ENCODE measurements at regions not wholly inside any gene's neighbourhood (a gene's known extent, or its start where the extent isn't known, plus 50 kb on each side); places are given as distances from the start of the nearest gene placed in this dataset.

DNA sequence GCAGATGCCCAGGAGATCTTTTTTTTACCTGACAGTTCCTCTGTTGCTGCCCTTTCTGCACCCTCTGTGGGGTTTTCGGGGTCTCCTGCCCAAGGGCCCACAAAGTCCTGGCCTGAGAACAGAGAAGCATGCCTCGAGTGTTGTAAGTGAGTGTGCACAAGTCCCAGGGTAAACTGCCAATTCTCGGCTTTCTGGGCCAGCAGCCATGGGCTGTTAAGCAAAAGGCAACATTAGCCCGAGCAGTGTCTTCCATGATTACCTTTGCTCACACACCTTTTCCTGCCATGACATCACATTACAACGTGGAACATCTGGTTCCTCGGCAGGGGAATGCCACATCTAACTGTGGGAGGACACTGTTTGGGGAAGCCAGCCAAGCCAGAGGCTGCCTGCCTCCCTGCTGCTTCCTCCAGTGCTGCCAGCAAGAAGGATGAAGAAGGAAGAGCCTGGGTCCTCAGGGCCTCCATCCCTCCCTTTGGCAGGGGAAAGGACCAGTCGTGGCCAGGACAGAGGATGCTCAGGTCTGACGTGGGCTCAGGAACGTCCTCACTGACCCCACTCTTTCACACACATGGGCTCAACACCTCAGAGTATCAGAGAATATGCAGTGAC, 485.9 kb downstream of the OMA1 start:
- no peaks in the 10 kb centered on the region for H3K27me3 ChIP-seq (ENCODE audit: control insufficient read depth in 4 of 4, insufficient read depth in 4 of 4, low read length in 3 of 4)
- H3K27ac ChIP-seq (ENCODE audit: low read depth in 1 of 2, low read length in 2 of 2): no peak overlapping the region
- no peak overlapping the region for H3K9ac ChIP-seq (ENCODE audit: low read depth in 1 of 2, low read length in 2 of 2)
- DNase-seq (ENCODE audit: low spot score): no peak
- no peaks in the 10 kb centered on the region for H3K9me3 ChIP-seq (ENCODE audit: control insufficient read depth in 4 of 4, low read length in 3 of 4)
- H3K36me3 ChIP-seq (ENCODE audit: control insufficient read depth in 4 of 4, insufficient read depth in 3 of 4, low read depth in 1 of 4, low read length in 3 of 4): no peaks in the 10 kb centered on the region
- WGBS: 35% methylated on average over 9 of the region's 9 CpGs
- H3K4me1 ChIP-seq (ENCODE audit: control insufficient read depth in 4 of 4, insufficient read depth in 4 of 4, low read length in 3 of 4): peaks cover 0 to 2% (median 0%) of the 10 kb centered on the region in 4 donors
- TF ChIP-seq FOXA2 (IDR thresholded peaks at IDR 0.05) (peak; percentile 16), TAF1 (conservative IDR thresholded peaks at IDR 0.05) (no peak), YY1 (IDR thresholded peaks at IDR 0.05) (peak; percentile 45), HNF4A (conservative IDR thresholded peaks at IDR 0.05) (peak in 1 of 2 donors; percentile 45), RXRA (IDR thresholded peaks at IDR 0.05) (peak in 1 of 2 donors; percentile 38), CTCF (IDR thresholded peaks at IDR 0.05; ENCODE audit: low read depth, low read length, missing input control) (no peak), RAD21 (IDR thresholded peaks at IDR 0.05) (no peak), JUND (IDR thresholded peaks at IDR 0.05) (peak in 1 of 2 donors; percentile 26), GABPA (IDR thresholded peaks at IDR 0.05 in 1 of 2, conservative IDR thresholded peaks at IDR 0.05 in 1 of 2) (no peak)
- TF ChIP-seq, protein P1, sequence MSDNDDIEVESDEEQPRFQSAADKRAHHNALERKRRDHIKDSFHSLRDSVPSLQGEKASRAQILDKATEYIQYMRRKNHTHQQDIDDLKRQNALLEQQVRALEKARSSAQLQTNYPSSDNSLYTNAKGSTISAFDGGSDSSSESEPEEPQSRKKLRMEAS (IDR thresholded peaks at IDR 0.05): no peak
- no peak overlapping the region for H3K4me3 ChIP-seq (ENCODE audit: low read depth in 1 of 3, low read length in 3 of 3)

DNA sequence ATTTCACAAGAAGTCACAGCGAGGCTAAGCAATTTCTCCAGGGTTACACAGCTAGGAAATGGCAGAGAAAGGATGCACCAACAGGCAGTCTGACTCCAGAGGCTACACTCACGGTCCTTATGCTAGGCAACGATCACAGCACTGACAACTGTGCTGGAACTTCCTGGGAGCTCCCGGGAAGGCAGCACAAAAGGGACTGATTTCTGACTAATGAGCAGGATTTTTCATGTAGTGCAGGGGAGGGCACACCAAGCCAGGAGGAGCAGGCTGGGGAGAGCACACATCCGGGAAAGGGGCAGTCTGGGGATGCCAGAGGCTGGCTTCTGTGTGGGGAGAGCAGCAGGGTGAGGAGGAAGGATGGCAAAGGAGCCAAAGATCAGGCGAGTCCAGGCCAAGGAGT, 486.7 kb downstream of the OMA1 start:
- Histone ChIP-seq H3K4me1 (ENCODE audit: control insufficient read depth in 4 of 4, insufficient read depth in 4 of 4, low read length in 3 of 4) (peaks cover 0 to 2% (median 0%) of the 10 kb centered on the region in 4 donors), H3K9ac (ENCODE audit: low read depth in 1 of 2, low read length in 2 of 2) (no peak overlapping the region), H3K9me3 (ENCODE audit: control insufficient read depth in 4 of 4, low read length in 3 of 4) (no peaks in the 10 kb centered on the region), H3K27me3 (ENCODE audit: control insufficient read depth in 4 of 4, insufficient read depth in 4 of 4, low read length in 3 of 4) (no peaks in the 10 kb centered on the region), H3K4me3 (ENCODE audit: low read depth in 1 of 3, low read length in 3 of 3) (no peak overlapping the region), H3K27ac (ENCODE audit: low read depth in 1 of 2, low read length in 2 of 2) (no peak overlapping the region), H3K36me3 (ENCODE audit: control insufficient read depth in 4 of 4, insufficient read depth in 3 of 4, low read depth in 1 of 4, low read length in 3 of 4) (peaks cover 0 to under 1% (median 0%) of the 10 kb centered on the region in 4 donors)
- no peak for DNase-seq (ENCODE audit: low spot score)
- no peak for TF ChIP-seq RAD21 (IDR thresholded peaks at IDR 0.05)
- TF ChIP-seq FOXA1 (IDR thresholded peaks at IDR 0.05): no peak
- TF ChIP-seq, protein P1 (IDR thresholded peaks at IDR 0.05): no peak
- TF ChIP-seq CTCF (IDR thresholded peaks at IDR 0.05; ENCODE audit: low read depth, low read length, missing input control): no peak
- TF ChIP-seq JUND (IDR thresholded peaks at IDR 0.05): no peak
- TF ChIP-seq, protein P2, sequence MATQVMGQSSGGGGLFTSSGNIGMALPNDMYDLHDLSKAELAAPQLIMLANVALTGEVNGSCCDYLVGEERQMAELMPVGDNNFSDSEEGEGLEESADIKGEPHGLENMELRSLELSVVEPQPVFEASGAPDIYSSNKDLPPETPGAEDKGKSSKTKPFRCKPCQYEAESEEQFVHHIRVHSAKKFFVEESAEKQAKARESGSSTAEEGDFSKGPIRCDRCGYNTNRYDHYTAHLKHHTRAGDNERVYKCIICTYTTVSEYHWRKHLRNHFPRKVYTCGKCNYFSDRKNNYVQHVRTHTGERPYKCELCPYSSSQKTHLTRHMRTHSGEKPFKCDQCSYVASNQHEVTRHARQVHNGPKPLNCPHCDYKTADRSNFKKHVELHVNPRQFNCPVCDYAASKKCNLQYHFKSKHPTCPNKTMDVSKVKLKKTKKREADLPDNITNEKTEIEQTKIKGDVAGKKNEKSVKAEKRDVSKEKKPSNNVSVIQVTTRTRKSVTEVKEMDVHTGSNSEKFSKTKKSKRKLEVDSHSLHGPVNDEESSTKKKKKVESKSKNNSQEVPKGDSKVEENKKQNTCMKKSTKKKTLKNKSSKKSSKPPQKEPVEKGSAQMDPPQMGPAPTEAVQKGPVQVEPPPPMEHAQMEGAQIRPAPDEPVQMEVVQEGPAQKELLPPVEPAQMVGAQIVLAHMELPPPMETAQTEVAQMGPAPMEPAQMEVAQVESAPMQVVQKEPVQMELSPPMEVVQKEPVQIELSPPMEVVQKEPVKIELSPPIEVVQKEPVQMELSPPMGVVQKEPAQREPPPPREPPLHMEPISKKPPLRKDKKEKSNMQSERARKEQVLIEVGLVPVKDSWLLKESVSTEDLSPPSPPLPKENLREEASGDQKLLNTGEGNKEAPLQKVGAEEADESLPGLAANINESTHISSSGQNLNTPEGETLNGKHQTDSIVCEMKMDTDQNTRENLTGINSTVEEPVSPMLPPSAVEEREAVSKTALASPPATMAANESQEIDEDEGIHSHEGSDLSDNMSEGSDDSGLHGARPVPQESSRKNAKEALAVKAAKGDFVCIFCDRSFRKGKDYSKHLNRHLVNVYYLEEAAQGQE (IDR thresholded peaks at IDR 0.05): no peak
- TF ChIP-seq FOXA2 (IDR thresholded peaks at IDR 0.05): no peak
- TF ChIP-seq, protein P3, sequence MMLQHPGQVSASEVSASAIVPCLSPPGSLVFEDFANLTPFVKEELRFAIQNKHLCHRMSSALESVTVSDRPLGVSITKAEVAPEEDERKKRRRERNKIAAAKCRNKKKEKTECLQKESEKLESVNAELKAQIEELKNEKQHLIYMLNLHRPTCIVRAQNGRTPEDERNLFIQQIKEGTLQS (IDR thresholded peaks at IDR 0.05): no peak
- TF ChIP-seq TAF1 (conservative IDR thresholded peaks at IDR 0.05): no peak
- TF ChIP-seq EGR1 (IDR thresholded peaks at IDR 0.05; ENCODE audit: low read depth in 2 of 2): no peak
- TF ChIP-seq SP1 (IDR thresholded peaks at IDR 0.05): no peak
- no peak for TF ChIP-seq NR2F2 (IDR thresholded peaks at IDR 0.05)
- TF ChIP-seq RXRA (IDR thresholded peaks at IDR 0.05): no peak
- 75% methylated on average over 6 of the region's 6 CpGs for WGBS

Data from liver (tissue), 8 donors.